Left ventricle myocardium inferior (tissue), 1 donor: ENCODE measurements at regions not wholly inside any gene's neighbourhood (a gene's known extent, or its start where the extent isn't known, plus 50 kb on each side); places are given as distances from the start of the nearest gene placed in this dataset.

Experiments used
- DNase-seq: peaks from one replicate; pipeline ENCODE4 v3.0.0-alpha.2; 2020
- H3K27ac ChIP-seq: fragments of 200-600 bp; replicated peaks from 2 replicates; pipeline ENCODE4 v1.8.0; 2021
- H3K27me3 ChIP-seq: fragments of 200-600 bp; 2 replicates; pipeline ENCODE4 v1.8.0; 2021; ENCODE audit warnings: low read depth
- H3K36me3 ChIP-seq: fragments of 200-600 bp; 2 replicates; pipeline ENCODE4 v1.8.0; 2021
- H3K4me1 ChIP-seq: fragments of 200-600 bp; 2 replicates; pipeline ENCODE4 v1.8.0; 2021
- H3K4me3 ChIP-seq: fragments of 200-600 bp; 2 replicates; pipeline ENCODE4 v1.8.0; 2021; ENCODE audit warnings: mild to moderate bottlenecking, moderate library complexity
- H3K9me3 ChIP-seq: fragments of 200-600 bp; replicated peaks from 2 replicates; pipeline ENCODE4 v1.8.0; 2021
- CTCF ChIP-seq: fragments of 200-600 bp; IDR thresholded peaks from 2 replicates; pipeline ENCODE4 v1.8.0; 2021; ENCODE audit warnings: antibody characterized with exemption, mild to moderate bottlenecking, borderline replicate concordance
- intact Hi-C: fragments of 100-400 bp; cut with micrococcal nuclease; formaldehyde crosslinking; loops from one replicate; pipeline ENCODE4 v1.11.0; 2022
- donor health status: DM: no; HTN: yes; CAD: no; lungs with severe emphysema.

DNA sequence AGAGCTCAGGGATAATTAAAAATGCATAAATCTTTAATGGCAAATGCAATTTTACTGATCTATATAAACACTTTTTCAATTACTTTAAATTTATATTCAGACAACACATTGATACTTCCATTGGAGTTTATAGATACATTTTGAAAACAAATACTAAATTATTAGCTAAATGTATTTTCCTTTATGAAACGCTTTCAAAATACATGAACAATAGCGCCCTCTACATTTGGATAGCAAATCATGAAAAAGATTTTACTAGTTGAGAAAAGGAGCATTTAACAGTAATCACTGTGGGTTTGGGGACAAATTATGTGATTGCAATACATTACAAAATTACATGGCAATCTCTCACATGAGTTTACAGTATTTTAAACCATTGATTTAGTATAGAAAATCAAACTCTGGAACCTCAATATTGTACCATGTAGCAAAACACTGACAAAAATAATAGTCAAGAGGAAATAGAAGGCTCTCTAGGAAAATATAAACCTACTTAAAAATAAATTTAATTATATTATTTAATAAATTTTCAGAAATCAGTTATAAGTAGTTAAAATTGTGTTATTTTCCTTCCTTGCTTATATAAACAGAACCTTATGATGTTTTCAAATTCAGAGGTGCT is 207.9 kb downstream of the ZIC1 start:
- intact Hi-C loops, result no loop called here
- Histone ChIP-seq H3K9me3 (no peaks in the 10 kb centered on the region), H3K4me1 (no peaks in the 10 kb centered on the region), H3K27me3 (no peaks in the 10 kb centered on the region), H3K27ac (no peak overlapping the region), H3K36me3 (no peaks in the 10 kb centered on the region), H3K4me3 (no peak overlapping the region)
- TF ChIP-seq CTCF, result peak; percentile 57
- no peak for DNase-seq

DNA sequence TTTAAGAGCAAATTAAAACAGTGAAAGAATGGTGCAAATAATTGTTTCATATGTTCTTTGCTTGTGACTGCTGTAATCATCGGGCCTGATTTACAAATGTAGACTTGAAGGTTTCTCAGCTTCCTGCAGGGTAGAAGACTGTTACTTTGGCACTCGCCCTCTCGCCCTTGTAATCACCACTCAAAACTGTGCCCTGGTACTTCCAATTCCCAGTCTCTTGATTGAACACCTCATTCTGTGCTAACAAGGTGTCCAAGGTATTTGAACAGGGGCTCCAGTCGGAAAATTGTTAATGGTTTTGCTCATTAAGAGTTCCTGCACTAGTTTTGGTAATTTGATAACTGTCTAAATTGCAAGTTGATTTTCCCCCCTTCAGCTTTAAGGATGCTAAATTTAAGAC is 209.5 kb downstream of the ZIC1 start:
- H3K27ac ChIP-seq, result no peak overlapping the region
- no peak for DNase-seq
- no peaks in the 10 kb centered on the region for H3K27me3 ChIP-seq
- intact Hi-C loops, result no loop called here
- no peaks in the 10 kb centered on the region for H3K36me3 ChIP-seq
- H3K4me1 ChIP-seq, result no peaks in the 10 kb centered on the region
- H3K4me3 ChIP-seq, result no peak overlapping the region
- H3K9me3 ChIP-seq, result no peaks in the 10 kb centered on the region
- no peak for TF ChIP-seq CTCF

DNA sequence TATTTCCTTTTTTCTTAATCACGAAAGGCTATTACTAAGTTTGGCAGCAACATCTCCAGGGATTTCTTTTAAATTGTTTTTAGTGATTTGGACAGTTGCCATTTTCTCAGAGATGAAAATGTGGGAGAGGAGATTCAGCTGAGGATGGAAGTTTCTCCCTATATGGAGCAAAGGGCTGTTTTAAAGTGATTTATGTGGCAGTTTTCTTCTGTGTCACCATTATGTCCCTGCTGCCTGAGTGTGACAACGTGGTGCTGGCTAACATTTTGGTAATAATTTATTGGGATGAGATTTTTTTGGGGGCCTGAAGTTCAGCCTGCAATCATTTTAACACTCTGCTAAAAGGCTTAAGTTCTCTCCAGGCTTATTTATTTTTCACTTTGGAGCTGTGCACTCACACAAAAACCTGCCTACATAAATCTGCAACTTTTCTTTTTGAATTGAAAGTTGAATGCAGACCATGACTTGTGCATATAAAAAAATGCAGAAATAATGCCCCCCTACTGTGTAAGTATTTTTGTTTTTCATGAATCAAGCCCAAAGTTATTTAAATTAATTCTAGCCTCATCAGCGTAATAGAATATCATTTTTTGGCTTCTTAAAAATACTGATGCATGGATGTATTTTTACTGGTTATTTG is 210.9 kb downstream of the ZIC1 start:
- no peak overlapping the region for H3K4me3 ChIP-seq
- intact Hi-C loops, result no loop called here
- no peak for TF ChIP-seq CTCF
- DNase-seq, result no peak
- no peaks in the 10 kb centered on the region for H3K36me3 ChIP-seq
- H3K9me3 ChIP-seq, result no peaks in the 10 kb centered on the region
- H3K27me3 ChIP-seq, result no peaks in the 10 kb centered on the region
- H3K27ac ChIP-seq, result no peak overlapping the region
- no peaks in the 10 kb centered on the region for H3K4me1 ChIP-seq

GRCh38 chr3:147620906-147621305 is 211.7 kb downstream of the ZIC1 start:
- Histone ChIP-seq H3K27me3 (no peaks in the 10 kb centered on the region), H3K9me3 (no peaks in the 10 kb centered on the region), H3K4me3 (no peak overlapping the region), H3K27ac (no peak overlapping the region), H3K4me1 (no peaks in the 10 kb centered on the region), H3K36me3 (no peaks in the 10 kb centered on the region)
- intact Hi-C loops, result no loop called here
- DNase-seq, result no peak
- no peak for TF ChIP-seq CTCF

- Histone ChIP-seq H3K4me1 (no peaks in the 10 kb centered on the region), H3K36me3 (no peaks in the 10 kb centered on the region), H3K27ac (no peak overlapping the region), H3K4me3 (no peak overlapping the region), H3K27me3 (no peaks in the 10 kb centered on the region), H3K9me3 (peaks cover 13% of the 10 kb centered on the region)
- no peak for TF ChIP-seq CTCF
- intact Hi-C loops, result no loop called here
- DNase-seq, result no peak
Measured at GRCh38 chr3:147630921-147631415, 221.8 kb downstream of the ZIC1 start.
